RWPE1 (cell line): ENCODE measurements at regions not wholly inside any gene's neighbourhood (a gene's known extent, or its start where the extent isn't known, plus 50 kb on each side); places are given as distances from the start of the nearest gene placed in this dataset.

Experiments
- CTCF ChIA-PET: fragments of 350-600 bp; sonication (Branson Sonifier 250); formaldehyde crosslinking; extraction: SDS; loops from one replicate; lab custom pipeline; 2021; lab: Yijun Ruan, JAX
- POLR2A ChIA-PET: fragments of 400-600 bp; formaldehyde crosslinking; extraction: SDS; loops from one replicate; lab custom pipeline; 2020; ENCODE audit warnings: antibody characterized with exemption; ENCODE audit not compliant: low non-redundant PET; lab: Yijun Ruan, JAX
- DNase-seq: peaks from one replicate; pipeline ENCODE4 v3.0.0; 2012; ENCODE audit warnings: low spot score
- H3K27ac ChIP-seq: fragments of 450-650 bp; 2 replicates; pipeline ENCODE4 v1.5.1; 2017
- CTCF ChIP-seq: fragments of 450-650 bp; conservative IDR thresholded peaks from 2 replicates; pipeline ENCODE4 v1.5.1; 2017; ENCODE audit warnings: low read depth, mild to moderate bottlenecking

DNA sequence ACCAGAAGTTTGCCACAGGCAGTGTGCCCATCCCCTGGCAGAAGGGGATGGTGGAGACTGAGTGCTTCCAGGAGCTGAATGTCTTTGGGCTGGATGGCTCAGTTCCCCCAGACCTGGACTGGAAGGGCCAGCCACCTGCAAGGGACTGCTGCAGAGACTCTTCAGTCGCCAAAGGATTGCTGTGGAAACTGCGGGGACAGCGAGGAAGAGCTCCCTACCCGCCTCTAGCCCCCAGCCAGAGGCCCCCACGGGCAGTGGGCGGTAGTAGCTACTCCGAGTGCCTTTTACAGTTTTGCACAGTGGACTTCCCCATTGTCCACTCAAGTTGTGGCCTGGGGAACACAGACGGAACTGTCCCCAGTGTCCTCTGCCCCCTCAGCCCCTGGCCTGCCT, 138.5 kb downstream of the ZDHHC20 start:
- no peak for TF ChIP-seq CTCF
- ChIA-PET POLR2A (no interaction called here), CTCF (no interaction called here)
- no peak for DNase-seq
- no peak overlapping the region for H3K27ac ChIP-seq

DNA sequence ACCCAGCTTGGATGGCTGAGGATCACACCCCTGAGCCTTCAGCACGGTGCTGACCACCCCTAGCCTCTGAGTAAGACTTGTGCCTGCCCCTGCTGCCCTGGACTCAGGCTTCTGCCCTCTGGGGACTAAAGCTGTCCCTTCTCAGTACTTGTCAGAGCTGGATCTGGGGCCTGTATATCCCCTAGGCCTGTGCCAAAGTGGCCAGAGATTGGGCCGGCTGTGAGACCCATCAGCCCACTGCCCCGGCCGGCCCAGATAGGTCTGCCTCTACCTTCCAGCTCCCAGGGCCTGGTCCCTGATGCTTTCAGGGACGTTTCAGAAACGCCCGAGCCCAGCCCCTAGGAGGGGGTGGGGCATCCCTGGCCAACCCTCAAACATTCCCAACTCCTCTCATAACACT, 137.8 kb downstream of the ZDHHC20 start:
- ChIA-PET CTCF (interaction anchor here (0.6 to 0.7 kb wide), 2 partner anchors 220 to 1328 kb away, joined by 3 to 9 read pairs; no protein-coding TSS in a partner anchor), POLR2A (no interaction called here)
- no peak for TF ChIP-seq CTCF
- no peak for DNase-seq
- H3K27ac ChIP-seq, result no peak overlapping the region

DNA sequence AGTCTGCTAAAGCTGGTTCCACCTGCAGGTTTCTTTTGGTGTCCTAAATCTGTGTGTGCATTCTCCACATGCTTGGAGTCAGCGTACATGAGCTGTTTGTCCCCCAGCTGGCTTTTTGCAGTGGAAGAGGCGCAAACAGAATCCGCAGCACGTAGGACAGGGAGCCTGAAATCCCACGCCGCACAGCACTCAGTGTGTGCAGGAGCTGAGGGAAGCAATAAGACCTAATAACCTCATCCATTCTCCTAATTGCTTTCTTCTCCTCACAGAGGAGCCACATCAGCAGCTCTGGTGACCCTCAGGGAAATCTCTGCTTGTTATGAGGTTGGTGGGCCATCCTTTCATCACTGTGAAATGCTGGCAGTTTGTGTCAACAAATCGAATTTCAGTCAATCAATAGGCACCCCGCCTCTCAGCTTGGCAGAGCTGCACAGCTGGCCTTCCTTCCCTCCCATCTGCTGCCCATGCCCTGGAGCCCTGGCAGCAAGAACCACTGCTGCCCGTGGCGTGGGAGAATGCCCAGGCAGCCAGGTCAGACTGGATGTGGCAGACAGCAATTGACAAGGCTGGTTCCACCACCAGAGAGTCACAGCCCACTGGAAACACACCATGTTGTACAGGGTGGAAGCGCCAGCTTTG, 136.7 kb downstream of the ZDHHC20 start:
- POLR2A ChIA-PET, result no interaction called here
- TF ChIP-seq CTCF, result no peak
- CTCF ChIA-PET, result no interaction called here
- no peak overlapping the region for H3K27ac ChIP-seq
- no peak for DNase-seq
